ENCODE measurements at regions not wholly inside any gene's neighbourhood (a gene's known extent, or its start where the extent isn't known, plus 50 kb on each side); places are given as distances from the start of the nearest gene placed in this dataset.

DNA sequence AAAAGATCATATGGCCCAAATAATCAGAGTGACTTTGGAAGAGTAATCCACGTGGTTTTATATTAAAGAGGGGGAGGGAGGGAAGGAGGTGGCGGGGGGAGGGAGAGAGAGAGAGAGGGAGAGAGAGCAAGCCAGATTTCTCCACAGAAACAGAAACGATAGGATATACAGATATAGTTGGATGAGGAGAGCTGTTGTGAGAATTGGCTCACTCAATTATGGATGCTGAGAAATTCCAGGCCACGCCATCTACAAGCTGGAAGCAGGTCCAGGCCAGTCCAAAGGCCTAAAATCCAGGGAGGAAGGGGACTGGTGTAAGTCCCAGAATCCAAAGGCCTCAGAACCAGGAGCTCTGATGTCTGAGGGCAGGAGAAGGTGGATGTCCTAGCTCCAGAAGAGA lies 75.5 kb downstream of the CXCL12 start:
- TF ChIP-seq, protein P1, sequence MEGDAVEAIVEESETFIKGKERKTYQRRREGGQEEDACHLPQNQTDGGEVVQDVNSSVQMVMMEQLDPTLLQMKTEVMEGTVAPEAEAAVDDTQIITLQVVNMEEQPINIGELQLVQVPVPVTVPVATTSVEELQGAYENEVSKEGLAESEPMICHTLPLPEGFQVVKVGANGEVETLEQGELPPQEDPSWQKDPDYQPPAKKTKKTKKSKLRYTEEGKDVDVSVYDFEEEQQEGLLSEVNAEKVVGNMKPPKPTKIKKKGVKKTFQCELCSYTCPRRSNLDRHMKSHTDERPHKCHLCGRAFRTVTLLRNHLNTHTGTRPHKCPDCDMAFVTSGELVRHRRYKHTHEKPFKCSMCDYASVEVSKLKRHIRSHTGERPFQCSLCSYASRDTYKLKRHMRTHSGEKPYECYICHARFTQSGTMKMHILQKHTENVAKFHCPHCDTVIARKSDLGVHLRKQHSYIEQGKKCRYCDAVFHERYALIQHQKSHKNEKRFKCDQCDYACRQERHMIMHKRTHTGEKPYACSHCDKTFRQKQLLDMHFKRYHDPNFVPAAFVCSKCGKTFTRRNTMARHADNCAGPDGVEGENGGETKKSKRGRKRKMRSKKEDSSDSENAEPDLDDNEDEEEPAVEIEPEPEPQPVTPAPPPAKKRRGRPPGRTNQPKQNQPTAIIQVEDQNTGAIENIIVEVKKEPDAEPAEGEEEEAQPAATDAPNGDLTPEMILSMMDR (IDR thresholded peaks at IDR 0.05), result no peak
- no peak for TF ChIP-seq POLR2A (IDR thresholded peaks at IDR 0.05)
- WGBS, 4 donors, result 67 to 77% (median 75%) methylated on average over 4 of the region's 4 CpGs

DNA sequence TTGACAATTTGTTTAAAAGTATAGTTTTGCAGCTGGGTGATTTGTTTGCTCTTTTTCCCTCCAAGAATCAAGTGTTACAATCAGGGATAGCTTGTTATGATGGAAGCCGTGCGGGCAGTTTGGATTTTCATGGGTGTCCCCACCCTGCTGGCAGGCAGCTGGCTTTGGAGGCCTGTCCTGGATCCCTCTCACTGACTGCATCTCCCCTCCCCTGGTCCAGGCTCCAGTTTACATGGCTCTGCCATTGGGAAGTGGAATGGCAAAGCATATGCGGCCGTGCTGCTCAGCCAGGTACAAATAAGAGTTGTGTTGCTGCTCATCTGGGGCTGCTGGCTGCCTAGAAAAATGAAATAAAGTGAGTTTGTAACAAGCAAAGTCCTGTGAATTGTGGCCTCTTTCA lies 76.0 kb downstream of the CXCL12 start:
- WGBS, 4 donors, result 90 to 97% (median 94%) methylated on average over 4 of the region's 4 CpGs

More for the DNA sequence above, 75.5 kb downstream of the CXCL12 start:
- H3K4me3 ChIP-seq, result no peak overlapping the region
- no peaks in the 10 kb centered on the region for H3K36me3 ChIP-seq
- H3K27me3 ChIP-seq, result no peaks in the 10 kb centered on the region
- no peaks in the 10 kb centered on the region for H3K9me3 ChIP-seq
- peak overlapping the region in 1 of 12 donors; percentile 29 for H3K27ac ChIP-seq
- intact Hi-C loops (cut with DNase I), result loop anchor here in 2 of 10 donors (5.0 kb wide), 2 partner anchors 382 to 627 kb away; no protein-coding TSS in a partner anchor
- peaks cover 0 to 12% (median 10%) of the 10 kb centered on the region in 12 donors for H3K4me1 ChIP-seq
- DNase-seq (no peak), ATAC-seq (no peak)

DNA sequence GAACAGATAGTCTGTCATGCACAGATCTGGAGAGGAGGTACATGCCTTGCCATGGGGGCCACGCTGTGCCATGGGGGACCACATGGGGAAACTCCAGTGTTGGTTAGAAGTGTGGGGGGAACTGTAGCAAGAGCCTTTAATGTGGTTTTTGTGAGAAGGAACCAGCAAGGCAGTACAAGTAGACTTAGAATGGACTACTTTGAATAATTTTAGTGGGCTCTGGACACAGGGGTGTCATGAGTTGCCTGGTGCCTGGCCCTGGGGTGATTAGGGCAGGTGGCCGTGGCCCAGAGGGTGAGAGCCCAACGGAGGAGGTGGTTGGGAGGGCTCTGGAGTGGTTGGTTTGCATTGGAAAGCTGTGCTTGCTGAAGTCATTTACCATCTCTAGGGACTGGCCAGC lies 77.2 kb downstream of the CXCL12 start:
- no peaks in the 10 kb centered on the region for H3K27me3 ChIP-seq
- no peaks in the 10 kb centered on the region for H3K9me3 ChIP-seq
- WGBS, 4 donors, result 92 to 96% (median 96%) methylated on average over 2 to 3 of the region's 3 CpGs
- TF ChIP-seq, protein P1 (IDR thresholded peaks at IDR 0.05), result no peak
- no peak for TF ChIP-seq POLR2A (IDR thresholded peaks at IDR 0.05)
- H3K27ac ChIP-seq, result no peak overlapping the region
- peaks cover 0 to 12% (median 10%) of the 10 kb centered on the region in 12 donors for H3K4me1 ChIP-seq
- no peaks in the 10 kb centered on the region for H3K36me3 ChIP-seq
- ATAC-seq (no peak), DNase-seq (no peak)
- H3K4me3 ChIP-seq, result no peak overlapping the region
- intact Hi-C loops (cut with DNase I), result loop anchor here in 2 of 10 donors (5.0 kb wide), 2 partner anchors 380 to 625 kb away; no protein-coding TSS in a partner anchor

More for the DNA sequence above, 76.0 kb downstream of the CXCL12 start:
- ATAC-seq (no peak), DNase-seq (no peak)
- H3K36me3 ChIP-seq, result no peaks in the 10 kb centered on the region
- no peaks in the 10 kb centered on the region for H3K9me3 ChIP-seq
- peaks cover 0 to 12% (median 10%) of the 10 kb centered on the region in 12 donors for H3K4me1 ChIP-seq
- TF ChIP-seq, protein P1 (IDR thresholded peaks at IDR 0.05), result no peak
- no peak for TF ChIP-seq POLR2A (IDR thresholded peaks at IDR 0.05)
- H3K27me3 ChIP-seq, result no peaks in the 10 kb centered on the region
- intact Hi-C loops (cut with DNase I), result loop anchor here in 2 of 10 donors (5.0 kb wide), 2 partner anchors 382 to 627 kb away; no protein-coding TSS in a partner anchor
- no peak overlapping the region for H3K4me3 ChIP-seq
- H3K27ac ChIP-seq, result peak overlapping the region in 1 of 12 donors; percentile 29

DNA sequence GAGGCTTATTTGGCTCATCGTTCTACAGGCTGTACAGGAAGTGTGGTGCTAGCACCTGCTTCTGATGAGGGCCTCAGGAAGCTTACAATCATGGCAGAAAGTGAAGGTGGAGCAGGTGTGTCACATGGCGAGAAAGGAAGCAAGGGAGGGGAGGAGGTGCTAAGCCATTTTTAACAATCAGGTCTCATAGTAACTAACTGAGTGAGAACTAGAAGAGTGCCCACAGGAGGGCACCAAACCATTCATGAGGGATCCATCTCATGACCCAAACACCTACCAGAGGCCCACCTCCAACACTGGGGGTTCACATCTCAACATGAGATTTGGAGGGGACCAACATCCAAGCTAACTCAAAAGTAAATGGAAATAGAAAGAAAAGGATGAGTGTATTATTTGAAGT lies 78.1 kb downstream of the CXCL12 start:
- TF ChIP-seq POLR2A (IDR thresholded peaks at IDR 0.05), result no peak
- TF ChIP-seq, protein P1 (IDR thresholded peaks at IDR 0.05), result peak in 7 of 12 donors; percentile 9 to 42 (median 28)
- peaks cover 0 to 12% (median 10%) of the 10 kb centered on the region in 12 donors for H3K4me1 ChIP-seq
- no peak for DNase-seq
- no peaks in the 10 kb centered on the region for H3K9me3 ChIP-seq
- H3K4me3 ChIP-seq, result no peak overlapping the region
- intact Hi-C loops (cut with DNase I), result loop anchor here in 2 of 10 donors (5.0 kb wide), 2 partner anchors 379 to 624 kb away; no protein-coding TSS in a partner anchor
- H3K36me3 ChIP-seq, result no peaks in the 10 kb centered on the region
- 61 to 94% (median 92%) methylated on average over 2 of the region's 2 CpGs for WGBS, 4 donors
- no peak overlapping the region for H3K27ac ChIP-seq
- H3K27me3 ChIP-seq, result no peaks in the 10 kb centered on the region
- no peak for ATAC-seq
